ENCODE measurements at regions not wholly inside any gene's neighbourhood (a gene's known extent, or its start where the extent isn't known, plus 50 kb on each side); places are given as distances from the start of the nearest gene placed in this dataset.
A peak's percentile ranks its signal among the peaks of the same experiment; 100 is the strongest.

DNA sequence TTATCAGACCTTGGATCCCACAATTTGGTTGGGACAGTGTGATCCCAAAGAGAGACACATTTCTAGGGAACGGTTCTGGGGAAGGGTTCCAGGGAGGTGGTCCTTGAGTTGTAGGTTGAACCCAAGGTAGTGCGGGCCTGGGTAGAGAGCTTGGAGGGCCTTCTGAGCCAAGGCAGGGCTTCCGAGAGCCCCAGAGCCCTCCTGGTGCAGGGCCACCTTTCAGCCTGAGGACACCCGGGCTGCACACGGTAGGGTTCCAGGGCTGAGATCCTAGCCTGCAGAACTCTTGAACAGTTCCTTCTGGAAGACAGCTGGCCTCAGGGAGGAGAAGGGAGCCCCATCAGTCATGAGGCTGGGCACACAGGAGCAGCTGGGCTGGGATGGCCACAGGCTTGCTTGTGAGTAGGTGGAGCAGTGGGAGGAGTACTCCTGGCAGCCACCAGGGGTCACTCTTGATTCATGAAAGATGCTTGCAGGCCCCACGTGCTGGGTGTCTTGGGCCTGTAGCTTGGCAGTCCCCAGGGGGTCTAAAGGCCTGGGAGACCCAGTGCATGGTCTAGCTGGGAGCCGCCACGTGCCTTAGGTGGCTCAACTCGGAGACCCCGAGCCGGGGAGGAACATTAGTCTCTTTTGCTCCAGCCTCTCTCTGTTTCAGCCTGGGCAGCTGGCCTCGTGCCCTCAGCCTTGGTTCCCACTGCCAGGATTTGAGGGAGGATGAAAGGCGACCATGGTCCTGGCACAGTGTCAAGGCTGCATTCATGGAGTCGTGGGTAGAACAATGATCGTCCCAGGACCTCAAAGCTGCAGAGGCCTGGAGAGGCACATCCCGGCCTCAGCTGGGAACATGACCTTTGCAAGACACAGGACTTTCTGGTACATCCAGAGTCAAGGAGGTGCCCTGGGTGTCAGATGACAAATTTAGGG, 381.6 kb downstream of the TYW1 start:
- DNase-seq: peak; percentile 52
- H3K9me3 Mint-ChIP-seq: peaks cover 7% of the 10 kb centered on the region in 2 donors
- H3K27ac Mint-ChIP-seq: no peak overlapping the region
- H3K4me3 Mint-ChIP-seq: no peak overlapping the region
- H3K36me3 Mint-ChIP-seq: no peaks in the 10 kb centered on the region
- peaks cover 9 to 13% of the 10 kb centered on the region in 2 donors for H3K27me3 Mint-ChIP-seq
- peak; percentile 93 to 96 for ATAC-seq (replicated peaks)
- H3K4me1 Mint-ChIP-seq: no peaks in the 10 kb centered on the region

DNA sequence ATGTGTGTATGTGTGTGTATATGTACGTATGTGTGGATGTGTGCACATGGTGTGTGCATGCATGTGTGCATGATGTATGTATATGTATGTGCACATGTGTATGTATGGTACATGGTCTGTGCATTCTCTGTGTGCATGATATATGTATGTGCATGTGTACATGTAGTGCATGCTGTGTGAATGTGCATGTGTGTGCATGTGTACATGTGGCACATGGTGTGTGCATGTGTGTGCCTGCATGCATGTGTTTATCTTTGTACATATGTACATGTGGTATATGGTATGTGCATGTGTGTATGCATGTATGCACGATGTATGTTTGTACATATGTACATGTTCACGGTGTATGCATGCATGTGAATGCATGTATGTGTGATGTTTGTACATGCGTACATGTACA, 383.7 kb downstream of the TYW1 start:
- no peaks in the 10 kb centered on the region for H3K9me3 Mint-ChIP-seq
- no peak overlapping the region for H3K4me3 Mint-ChIP-seq
- no peak for DNase-seq
- no peak for ATAC-seq (replicated peaks)
- H3K36me3 Mint-ChIP-seq: no peaks in the 10 kb centered on the region
- H3K27me3 Mint-ChIP-seq: peaks cover 0 to 6% of the 10 kb centered on the region in 2 donors
- no peaks in the 10 kb centered on the region for H3K4me1 Mint-ChIP-seq
- H3K27ac Mint-ChIP-seq: no peak overlapping the region

DNA sequence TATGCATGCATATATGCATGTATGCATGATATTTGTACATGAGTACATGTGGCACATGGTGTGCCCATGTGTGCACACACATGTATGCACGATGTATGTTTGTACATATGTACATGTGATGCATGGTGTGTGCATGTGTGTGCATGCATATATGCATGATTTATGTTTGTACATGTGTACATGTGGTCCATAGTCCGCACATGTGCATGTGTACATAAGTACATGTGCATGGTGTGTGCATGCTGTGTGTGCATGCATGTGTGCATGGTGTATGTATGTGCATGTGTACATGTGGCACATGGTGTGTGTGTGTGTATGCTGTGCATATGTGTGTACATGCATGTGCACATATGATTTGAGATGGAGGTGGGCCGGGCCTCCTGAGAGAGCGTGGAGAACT, 384.2 kb downstream of the TYW1 start:
- Mint-ChIP-seq H3K27ac (no peak overlapping the region), H3K9me3 (no peaks in the 10 kb centered on the region), H3K4me1 (no peaks in the 10 kb centered on the region), H3K36me3 (no peaks in the 10 kb centered on the region), H3K27me3 (peaks cover 0 to 6% of the 10 kb centered on the region in 2 donors), H3K4me3 (no peak overlapping the region)
- ATAC-seq (replicated peaks) (no peak), DNase-seq (no peak)

DNA sequence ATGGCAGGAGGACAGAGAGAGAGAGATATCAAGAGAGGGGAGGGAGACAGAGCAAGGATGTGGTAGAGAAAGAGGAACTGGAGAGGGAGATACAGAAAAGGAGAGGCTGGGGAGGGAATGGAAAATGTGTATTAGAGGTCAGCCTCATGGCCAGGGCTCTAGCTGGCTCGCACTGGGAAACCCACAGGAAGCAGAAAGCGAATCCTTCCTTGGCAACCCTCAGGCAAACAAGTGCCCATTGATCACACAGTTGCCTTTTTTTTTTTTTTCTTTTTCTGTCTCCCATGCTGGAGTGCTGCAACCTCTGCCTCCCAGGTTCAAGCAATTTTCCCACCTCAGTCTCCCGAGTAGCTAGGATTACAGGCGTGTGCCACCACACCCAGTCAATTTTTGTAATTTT, 391.2 kb downstream of the TYW1 start:
- Mint-ChIP-seq H3K27ac (no peak overlapping the region), H3K4me1 (no peaks in the 10 kb centered on the region), H3K36me3 (no peaks in the 10 kb centered on the region), H3K4me3 (no peak overlapping the region), H3K9me3 (no peaks in the 10 kb centered on the region), H3K27me3 (peaks cover 0 to 10% of the 10 kb centered on the region in 2 donors)
- ATAC-seq (replicated peaks) (no peak), DNase-seq (no peak)

DNA sequence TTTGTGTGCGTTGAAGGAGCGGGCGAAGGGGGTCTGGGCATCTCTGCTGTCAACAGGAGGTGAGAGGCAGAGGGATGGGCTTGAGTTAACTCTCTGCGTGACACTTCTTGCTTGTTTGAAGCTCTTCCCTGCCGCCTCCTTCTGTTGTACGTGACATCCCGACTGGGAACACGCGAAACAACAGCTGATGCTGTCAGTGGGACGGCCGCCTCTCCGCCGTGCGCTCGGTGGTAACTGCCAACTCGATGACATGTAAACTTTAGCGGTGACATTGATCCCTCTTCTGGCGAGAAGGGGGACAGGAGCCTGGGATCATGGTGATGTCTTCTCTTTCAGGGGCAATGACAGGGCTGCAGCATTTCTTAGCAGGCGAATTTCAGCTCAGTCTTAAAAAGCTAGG, 394.5 kb downstream of the TYW1 start:
- Mint-ChIP-seq H3K9me3 (peaks cover 0 to 2% of the 10 kb centered on the region in 2 donors), H3K27me3 (peaks cover 0 to 9% of the 10 kb centered on the region in 2 donors), H3K27ac (no peak overlapping the region), H3K4me1 (no peaks in the 10 kb centered on the region), H3K4me3 (no peak overlapping the region), H3K36me3 (no peaks in the 10 kb centered on the region)
- ATAC-seq (replicated peaks) (no peak), DNase-seq (no peak)

DNA sequence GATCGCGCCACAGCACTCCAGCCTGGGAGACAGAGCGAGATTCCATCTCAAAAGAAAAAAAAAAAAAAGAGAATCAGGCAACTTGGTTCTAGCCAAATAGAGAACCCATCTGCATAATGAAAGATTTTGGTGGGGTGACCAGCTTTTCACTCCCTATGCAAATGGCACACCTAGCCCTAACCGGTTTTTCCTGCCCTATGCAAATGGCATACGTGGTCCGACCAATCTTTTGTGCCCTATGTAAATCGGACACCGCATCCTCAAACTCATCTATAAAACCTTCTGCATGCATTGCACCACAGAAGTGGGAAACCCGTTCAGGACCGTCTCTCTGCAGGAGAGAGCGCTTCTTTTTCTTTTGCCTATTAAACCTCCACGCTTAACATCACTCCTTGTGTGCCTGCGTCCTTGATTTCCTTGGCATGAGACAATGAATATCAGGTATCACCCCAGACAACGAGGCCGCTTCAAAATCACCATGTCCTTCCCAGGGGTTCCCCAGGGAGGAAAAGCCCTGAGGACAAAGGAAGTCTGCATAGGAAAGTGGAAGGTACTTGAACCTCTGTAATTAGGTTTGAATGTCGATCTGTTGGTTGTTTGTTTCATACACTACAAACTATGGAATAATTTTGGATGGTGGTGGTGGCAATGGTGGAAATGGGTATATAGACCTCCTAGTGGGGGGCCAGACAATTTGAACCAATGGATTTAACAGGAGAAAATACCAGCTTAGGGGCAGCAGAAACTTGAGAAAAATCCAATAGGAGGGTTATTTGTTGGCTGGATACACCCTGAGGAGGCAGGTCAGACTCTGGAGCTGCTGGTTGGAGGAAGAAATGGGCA, 396.2 kb downstream of the TYW1 start:
- H3K27ac Mint-ChIP-seq: no peak overlapping the region
- H3K27me3 Mint-ChIP-seq: peaks cover 0 to 4% of the 10 kb centered on the region in 2 donors
- DNase-seq (no peak), ATAC-seq (replicated peaks) (no peak)
- H3K4me1 Mint-ChIP-seq: no peaks in the 10 kb centered on the region
- no peaks in the 10 kb centered on the region for H3K36me3 Mint-ChIP-seq
- H3K9me3 Mint-ChIP-seq: peaks cover 0 to 3% of the 10 kb centered on the region in 2 donors
- H3K4me3 Mint-ChIP-seq: no peak overlapping the region

DNA sequence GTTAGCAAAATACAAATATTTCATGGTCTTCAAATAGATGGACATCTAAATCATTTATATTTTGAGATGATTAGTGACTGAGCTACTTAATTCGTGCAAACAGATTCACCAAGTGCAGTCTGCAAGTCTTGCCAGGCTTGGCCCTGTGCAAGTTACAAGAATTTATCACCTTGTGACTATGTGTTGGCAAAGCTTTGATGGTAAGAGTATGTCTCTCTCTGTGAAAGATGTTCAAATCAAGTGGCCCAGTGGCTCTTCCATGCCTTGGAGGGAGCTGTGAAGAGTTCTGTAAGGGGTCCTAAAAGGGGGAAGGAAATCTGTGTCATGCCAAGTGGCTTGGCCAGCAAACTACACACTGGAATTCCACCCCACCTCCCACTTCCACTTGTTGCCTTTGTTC, 397.3 kb downstream of the TYW1 start:
- Mint-ChIP-seq H3K36me3 (no peaks in the 10 kb centered on the region), H3K27ac (no peak overlapping the region), H3K9me3 (peaks cover 2 to 9% of the 10 kb centered on the region in 2 donors), H3K4me3 (no peak overlapping the region), H3K4me1 (no peaks in the 10 kb centered on the region), H3K27me3 (peaks cover 0 to 4% of the 10 kb centered on the region in 2 donors)
- DNase-seq (no peak), ATAC-seq (replicated peaks) (no peak)

DNA sequence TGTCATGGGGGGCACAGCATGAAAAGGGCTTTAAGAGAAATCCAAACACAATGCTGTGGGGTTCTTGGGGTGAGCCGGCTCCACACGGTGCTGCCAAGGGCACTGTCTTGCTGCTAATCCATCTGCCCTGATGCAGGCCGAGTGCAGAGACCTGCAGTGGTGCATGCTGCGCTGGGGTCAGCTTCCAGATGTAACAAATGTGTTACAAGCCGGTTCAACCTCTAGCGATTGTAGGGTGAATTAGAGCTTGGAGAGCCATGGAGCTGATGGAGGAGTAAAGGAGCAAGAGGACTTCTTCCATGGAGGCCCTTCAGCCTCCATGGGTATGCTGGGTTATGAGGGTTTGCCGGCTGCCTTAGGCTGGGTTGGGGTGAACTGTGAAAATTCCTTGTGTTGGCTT, 402.3 kb downstream of the TYW1 start:
- DNase-seq (no peak), ATAC-seq (replicated peaks) (no peak)
- H3K9me3 Mint-ChIP-seq: peaks cover 6 to 15% of the 10 kb centered on the region in 2 donors
- H3K36me3 Mint-ChIP-seq: no peaks in the 10 kb centered on the region
- peaks cover 0 to 5% of the 10 kb centered on the region in 2 donors for H3K27me3 Mint-ChIP-seq
- no peak overlapping the region for H3K27ac Mint-ChIP-seq
- no peak overlapping the region for H3K4me3 Mint-ChIP-seq
- H3K4me1 Mint-ChIP-seq: no peaks in the 10 kb centered on the region

DNA sequence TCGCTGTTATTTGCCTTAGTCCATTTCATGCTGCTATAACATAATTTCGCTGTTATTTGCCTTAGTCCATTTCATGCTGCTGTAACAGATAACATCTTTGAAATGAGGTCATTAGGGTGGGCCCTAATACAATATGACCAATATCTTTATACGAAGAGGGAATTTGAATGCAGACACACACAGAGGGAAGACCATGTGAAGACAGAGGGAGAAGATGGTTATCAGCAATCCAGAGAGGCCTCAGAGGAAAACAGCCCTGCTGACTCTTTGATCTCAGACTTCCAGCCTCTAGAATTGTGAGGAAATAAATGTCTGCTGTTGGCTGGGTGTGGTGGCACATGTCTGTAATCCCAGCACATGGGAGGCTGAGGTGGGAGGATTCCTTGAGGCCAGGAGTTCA, 404.9 kb downstream of the TYW1 start:
- DNase-seq (no peak), ATAC-seq (replicated peaks) (no peak)
- H3K4me3 Mint-ChIP-seq: no peak overlapping the region
- no peak overlapping the region for H3K27ac Mint-ChIP-seq
- no peaks in the 10 kb centered on the region for H3K36me3 Mint-ChIP-seq
- no peaks in the 10 kb centered on the region for H3K4me1 Mint-ChIP-seq
- H3K27me3 Mint-ChIP-seq: peaks cover 0 to 5% of the 10 kb centered on the region in 2 donors
- peaks cover 6 to 15% of the 10 kb centered on the region in 2 donors for H3K9me3 Mint-ChIP-seq

DNA sequence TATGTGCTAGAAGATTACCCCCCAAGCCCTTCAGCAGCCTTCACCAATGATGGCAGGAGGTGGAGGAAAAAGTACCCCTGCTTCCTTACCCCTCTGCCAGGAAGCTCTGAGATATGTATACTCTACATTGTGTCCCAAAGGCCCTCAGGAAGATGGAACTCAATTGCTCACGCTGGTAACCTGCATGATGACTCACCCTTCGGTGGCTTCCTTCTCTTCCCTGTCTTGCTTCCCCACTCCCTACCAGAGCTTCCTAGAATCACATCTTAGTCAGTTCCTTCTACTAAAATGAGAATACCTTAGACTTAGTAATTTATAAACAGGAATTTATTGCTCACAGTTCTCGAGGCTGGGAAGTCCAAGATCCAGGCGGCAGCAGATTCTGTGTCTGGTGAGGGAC, 405.6 kb downstream of the TYW1 start:
- no peak for ATAC-seq (replicated peaks)
- Mint-ChIP-seq H3K9me3 (peaks cover 6 to 13% of the 10 kb centered on the region in 2 donors), H3K4me3 (no peak overlapping the region)

DNA sequence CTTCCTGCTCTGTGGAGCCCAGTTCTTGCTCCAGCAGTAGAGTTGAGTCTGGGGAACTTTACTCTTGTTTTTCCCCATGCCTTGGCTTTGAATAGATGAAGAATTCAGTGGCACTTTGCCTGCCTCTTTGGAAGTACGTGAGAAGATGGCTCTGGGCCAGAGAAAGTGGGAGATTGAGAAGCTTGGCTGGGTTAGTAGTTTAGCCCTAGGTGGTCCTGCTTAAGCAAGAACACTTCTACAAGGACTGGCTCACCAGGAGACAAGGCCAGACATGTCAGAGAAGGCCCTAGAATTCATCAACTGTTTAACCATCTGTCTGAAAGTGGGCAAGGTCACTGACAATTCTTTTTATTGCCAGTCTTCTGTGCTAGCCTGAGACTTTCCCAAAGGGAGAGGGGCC, 410.3 kb downstream of the TYW1 start:
- DNase-seq: no peak
- no peaks in the 10 kb centered on the region for H3K4me1 Mint-ChIP-seq
- H3K27me3 Mint-ChIP-seq: peaks cover 5% of the 10 kb centered on the region in 2 donors
- no peak overlapping the region for H3K27ac Mint-ChIP-seq
- H3K9me3 Mint-ChIP-seq: peaks cover 0 to 11% of the 10 kb centered on the region in 2 donors
- no peak for ATAC-seq (replicated peaks)
- H3K4me3 Mint-ChIP-seq: no peak overlapping the region
- H3K36me3 Mint-ChIP-seq: no peaks in the 10 kb centered on the region

More for the DNA sequence above, 405.6 kb downstream of the TYW1 start:
- Mint-ChIP-seq H3K4me1 (no peaks in the 10 kb centered on the region), H3K27me3 (peaks cover 0 to 5% of the 10 kb centered on the region in 2 donors), H3K36me3 (no peaks in the 10 kb centered on the region), H3K27ac (no peak overlapping the region)
- DNase-seq: no peak

DNA sequence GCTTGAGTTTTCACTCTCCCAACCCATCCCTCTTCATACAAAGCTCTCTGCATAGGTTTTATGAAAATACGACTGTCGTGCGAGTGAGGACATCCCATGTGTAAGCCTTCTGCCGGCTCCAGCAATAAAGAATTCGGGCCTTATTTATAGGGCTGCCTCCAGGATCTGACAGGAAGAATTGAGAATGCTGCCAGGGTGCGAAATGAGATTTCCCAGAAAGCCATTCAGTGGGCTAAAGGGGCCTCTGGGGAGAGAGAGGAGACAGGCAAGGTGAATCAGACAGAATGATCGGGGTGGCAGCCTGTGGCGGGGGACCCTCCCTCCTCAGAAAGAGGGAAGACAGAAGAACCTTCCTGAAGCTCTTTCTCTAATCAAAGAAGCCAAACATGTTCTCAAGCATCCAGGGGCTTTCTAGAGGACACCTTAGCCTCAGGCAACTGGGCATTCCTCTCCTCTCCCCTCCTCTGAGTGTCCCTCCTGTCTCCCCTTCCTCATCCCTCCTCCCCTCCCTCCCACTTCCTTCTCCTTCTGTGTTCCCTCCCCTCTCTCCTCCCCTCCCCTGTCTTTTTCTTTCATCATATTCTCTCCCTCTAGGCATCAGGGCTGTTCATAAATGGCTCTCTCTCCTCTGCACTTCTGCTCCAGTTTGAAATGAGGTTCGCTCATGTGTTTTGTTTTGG, 410.9 kb downstream of the TYW1 start:
- no peaks in the 10 kb centered on the region for H3K36me3 Mint-ChIP-seq
- peaks cover 5% of the 10 kb centered on the region in 2 donors for H3K27me3 Mint-ChIP-seq
- peaks cover 0 to 11% of the 10 kb centered on the region in 2 donors for H3K9me3 Mint-ChIP-seq
- DNase-seq (no peak), ATAC-seq (replicated peaks) (no peak)
- no peak overlapping the region for H3K27ac Mint-ChIP-seq
- H3K4me3 Mint-ChIP-seq: no peak overlapping the region
- no peaks in the 10 kb centered on the region for H3K4me1 Mint-ChIP-seq

DNA sequence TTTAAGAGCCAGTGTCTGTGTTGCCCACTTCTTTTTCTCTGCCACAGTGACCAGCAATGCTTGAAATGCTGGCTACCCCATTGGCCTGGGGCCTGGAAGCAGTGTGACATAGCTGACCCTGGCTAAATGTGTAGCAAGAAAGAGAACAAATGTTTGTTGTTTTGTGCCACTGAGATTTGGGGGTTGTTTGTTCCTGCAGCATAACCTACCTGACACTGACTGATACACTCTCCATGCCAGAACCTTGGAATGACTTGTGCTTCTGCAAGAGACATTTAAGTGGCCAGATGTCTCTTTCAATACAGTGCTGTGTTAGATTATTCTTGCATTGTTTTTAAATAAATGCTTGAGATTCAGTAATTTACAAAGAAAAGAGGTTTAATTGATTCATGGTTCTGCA, 411.5 kb downstream of the TYW1 start:
- DNase-seq: no peak
- Mint-ChIP-seq H3K9me3 (peaks cover 3 to 10% of the 10 kb centered on the region in 2 donors), H3K4me3 (no peak overlapping the region), H3K36me3 (no peaks in the 10 kb centered on the region), H3K27me3 (peaks cover 3 to 6% of the 10 kb centered on the region in 2 donors), H3K4me1 (no peaks in the 10 kb centered on the region), H3K27ac (no peak overlapping the region)
- no peak for ATAC-seq (replicated peaks)

DNA sequence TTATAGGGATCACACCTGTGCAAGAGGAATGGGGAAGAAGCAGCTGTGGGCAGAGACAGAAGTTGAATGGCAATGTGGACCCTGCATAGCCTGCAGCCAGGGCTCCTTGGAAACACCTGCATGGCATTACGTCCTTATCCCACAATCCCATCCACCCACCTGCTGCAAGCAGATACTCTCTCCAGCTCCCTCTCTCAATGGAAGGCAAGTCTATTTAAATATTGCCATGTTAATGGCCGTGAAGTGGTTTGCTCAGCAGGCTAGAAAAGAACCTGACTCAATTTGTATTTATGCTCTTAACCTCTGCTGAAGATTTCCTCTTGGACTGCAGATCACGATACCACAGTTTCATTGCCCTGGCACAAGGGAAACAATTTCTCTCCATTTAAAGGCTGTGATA, 417.0 kb downstream of the TYW1 start:
- Mint-ChIP-seq H3K4me3 (no peak overlapping the region), H3K36me3 (no peaks in the 10 kb centered on the region), H3K9me3 (peaks cover 13 to 14% of the 10 kb centered on the region in 2 donors), H3K27me3 (peaks cover 5 to 12% of the 10 kb centered on the region in 2 donors), H3K27ac (no peak overlapping the region), H3K4me1 (no peaks in the 10 kb centered on the region)
- no peak for DNase-seq
- ATAC-seq (replicated peaks): no peak

Measured in stimulated activated naive B cell treated with anti-CD40 and anti-IgM and Interleukin-4, amounts not matched to agents 10 μg/mL and 1 μg/mL and 100 μg/mL, for 72 hours (primary cell).